ENCODE measurements at regions not wholly inside any gene's neighbourhood (a gene's known extent, or its start where the extent isn't known, plus 50 kb on each side); places are given as distances from the start of the nearest gene placed in this dataset.
"Not testable (repeated sequence)": the region's sequence is repeated elsewhere in the genome, so short reads cannot be mapped to it uniquely, and the experiment has no call there.

- no peak for DNase-seq (ENCODE audit: low read depth)
Measured at GRCh38 chr3:95759614-95760301, 1054.6 kb upstream of the EPHA6 start.

GRCh38 chr3:95775486-95776094, 1038.8 kb upstream of the EPHA6 start:
- no peak for DNase-seq (ENCODE audit: low read depth)

- no peak for DNase-seq (ENCODE audit: low read depth)
Measured at GRCh38 chr3:95781598-95781997, 1032.8 kb upstream of the EPHA6 start.

GRCh38 chr3:95789111-95789510, 1025.3 kb upstream of the EPHA6 start:
- no peak for DNase-seq (ENCODE audit: low read depth)

- no peak for DNase-seq (ENCODE audit: low read depth)
Measured at GRCh38 chr3:95797081-95797480, 1017.3 kb upstream of the EPHA6 start.

- no peak for DNase-seq (ENCODE audit: low read depth)
Measured at GRCh38 chr3:95798628-95799027, 1015.8 kb upstream of the EPHA6 start.

GRCh38 chr3:95810462-95810861, 1003.9 kb upstream of the EPHA6 start:
- DNase-seq (ENCODE audit: low read depth): no peak

- no peak for DNase-seq (ENCODE audit: low read depth)
Measured at GRCh38 chr3:95813244-95813643, 1001.1 kb upstream of the EPHA6 start.

- no peak for DNase-seq (ENCODE audit: low read depth)
Measured at GRCh38 chr3:95815828-95816227, 998.6 kb upstream of the EPHA6 start.

GRCh38 chr3:95826419-95826818, 988.0 kb upstream of the EPHA6 start:
- DNase-seq (ENCODE audit: low read depth): no peak

GRCh38 chr3:95832146-95832545, 982.2 kb upstream of the EPHA6 start:
- no peak for DNase-seq (ENCODE audit: low read depth)

- not testable (repeated sequence) for DNase-seq (ENCODE audit: low read depth)
Measured at GRCh38 chr3:95860628-95861027, 953.8 kb upstream of the EPHA6 start.

- DNase-seq (ENCODE audit: low read depth): no peak
Measured at GRCh38 chr3:95883801-95884200, 930.6 kb upstream of the EPHA6 start.

- DNase-seq (ENCODE audit: low read depth): no peak
Measured at GRCh38 chr3:95886616-95887015, 927.8 kb upstream of the EPHA6 start.

- DNase-seq (ENCODE audit: low read depth): no peak
Measured at GRCh38 chr3:95887114-95887513, 927.3 kb upstream of the EPHA6 start.

GRCh38 chr3:95894820-95895219, 919.6 kb upstream of the EPHA6 start:
- no peak for DNase-seq (ENCODE audit: low read depth)

GRCh38 chr3:95899494-95899893, 914.9 kb upstream of the EPHA6 start:
- DNase-seq (ENCODE audit: low read depth): no peak

GRCh38 chr3:95899911-95900310, 914.5 kb upstream of the EPHA6 start:
- DNase-seq (ENCODE audit: low read depth): no peak

- DNase-seq (ENCODE audit: low read depth): no peak
Measured at GRCh38 chr3:95901948-95902347, 912.4 kb upstream of the EPHA6 start.

GRCh38 chr3:95905182-95905581, 909.2 kb upstream of the EPHA6 start:
- no peak for DNase-seq (ENCODE audit: low read depth)

GRCh38 chr3:95911767-95912166, 902.6 kb upstream of the EPHA6 start:
- DNase-seq (ENCODE audit: low read depth): no peak

- peak; percentile 98 for DNase-seq (ENCODE audit: low read depth)
Measured at GRCh38 chr3:95923496-95924210, 890.7 kb upstream of the EPHA6 start.

GRCh38 chr3:95926904-95927501, 887.4 kb upstream of the EPHA6 start:
- DNase-seq (ENCODE audit: low read depth): no peak
